ENCODE measurements at regions not wholly inside any gene's neighbourhood (a gene's known extent, or its start where the extent isn't known, plus 50 kb on each side); places are given as distances from the start of the nearest gene placed in this dataset.

DNA sequence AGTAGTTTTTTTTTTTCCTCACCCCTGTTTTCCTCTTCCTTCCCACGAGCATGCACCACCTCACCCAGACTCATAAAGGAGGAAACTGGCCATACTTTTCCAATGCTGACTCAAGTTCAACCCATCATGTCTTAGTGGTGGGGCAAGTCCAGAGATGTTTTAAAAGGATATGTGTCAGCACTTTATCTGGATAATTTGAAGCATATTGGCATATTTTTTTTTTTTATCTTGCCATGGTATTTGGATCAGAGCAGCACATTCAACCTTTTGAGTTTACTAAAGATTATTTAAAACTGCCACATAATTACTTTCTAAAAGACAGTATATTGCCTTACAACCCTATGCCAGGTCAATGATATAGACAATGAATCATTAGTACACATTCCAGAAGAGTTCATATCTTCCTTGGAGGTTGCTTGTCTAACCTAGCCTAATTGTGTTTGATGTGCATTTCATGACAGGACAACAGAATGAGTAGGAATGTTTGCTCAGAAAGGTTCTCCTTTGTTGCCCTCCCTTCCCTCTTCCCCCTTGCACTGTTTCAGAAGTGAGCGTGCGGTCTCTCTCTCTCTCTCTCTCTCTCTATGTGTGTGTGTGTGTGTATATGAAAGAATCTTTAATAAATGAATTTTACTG is 950.7 kb upstream of the FAM98A start:
- Histone ChIP-seq H3K4me1 (no peaks in the 10 kb centered on the region), H3K27me3 (no peaks in the 10 kb centered on the region), H3K27ac (no peak overlapping the region), H3K9me3 (peaks cover 0 to 32% (median 0%) of the 10 kb centered on the region in 4 donors), H3K36me3 (no peaks in the 10 kb centered on the region), H3K4me3 (no peak overlapping the region)
- DNase-seq (ENCODE audit: low spot score in 2 of 2), result no peak
- TF ChIP-seq POLR2A (IDR thresholded peaks at IDR 0.05) (no peak), EP300 (IDR thresholded peaks at IDR 0.05) (no peak)
- TF ChIP-seq, protein P1, sequence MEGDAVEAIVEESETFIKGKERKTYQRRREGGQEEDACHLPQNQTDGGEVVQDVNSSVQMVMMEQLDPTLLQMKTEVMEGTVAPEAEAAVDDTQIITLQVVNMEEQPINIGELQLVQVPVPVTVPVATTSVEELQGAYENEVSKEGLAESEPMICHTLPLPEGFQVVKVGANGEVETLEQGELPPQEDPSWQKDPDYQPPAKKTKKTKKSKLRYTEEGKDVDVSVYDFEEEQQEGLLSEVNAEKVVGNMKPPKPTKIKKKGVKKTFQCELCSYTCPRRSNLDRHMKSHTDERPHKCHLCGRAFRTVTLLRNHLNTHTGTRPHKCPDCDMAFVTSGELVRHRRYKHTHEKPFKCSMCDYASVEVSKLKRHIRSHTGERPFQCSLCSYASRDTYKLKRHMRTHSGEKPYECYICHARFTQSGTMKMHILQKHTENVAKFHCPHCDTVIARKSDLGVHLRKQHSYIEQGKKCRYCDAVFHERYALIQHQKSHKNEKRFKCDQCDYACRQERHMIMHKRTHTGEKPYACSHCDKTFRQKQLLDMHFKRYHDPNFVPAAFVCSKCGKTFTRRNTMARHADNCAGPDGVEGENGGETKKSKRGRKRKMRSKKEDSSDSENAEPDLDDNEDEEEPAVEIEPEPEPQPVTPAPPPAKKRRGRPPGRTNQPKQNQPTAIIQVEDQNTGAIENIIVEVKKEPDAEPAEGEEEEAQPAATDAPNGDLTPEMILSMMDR (IDR thresholded peaks at IDR 0.05), result no peak
- WGBS, 2 donors, result 84 to 93% methylated on average over 3 of the region's 3 CpGs

DNA sequence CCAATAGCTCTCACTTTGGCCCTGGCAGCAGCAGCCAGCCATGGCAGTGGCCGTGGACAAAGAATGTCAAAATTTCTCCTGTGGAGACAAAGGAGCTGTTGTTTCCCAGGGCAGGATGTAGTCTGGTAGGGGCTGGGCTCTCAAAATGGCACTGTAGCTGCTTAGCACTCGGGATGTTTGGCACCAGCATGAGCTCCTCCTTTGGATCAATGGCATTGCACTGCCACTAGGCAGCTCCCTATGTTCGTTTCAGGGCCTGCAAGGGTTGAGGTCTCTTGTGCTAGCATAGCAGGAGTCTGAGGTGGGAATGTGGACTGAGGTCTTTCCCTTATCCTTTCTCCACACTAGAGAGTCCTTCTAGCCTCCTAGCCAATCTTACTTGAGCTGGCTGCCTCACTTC is 948.8 kb upstream of the FAM98A start:
- Histone ChIP-seq H3K9me3 (peaks cover 0 to 29% (median 0%) of the 10 kb centered on the region in 4 donors), H3K27me3 (no peaks in the 10 kb centered on the region), H3K36me3 (no peaks in the 10 kb centered on the region), H3K4me1 (no peaks in the 10 kb centered on the region), H3K4me3 (no peak overlapping the region), H3K27ac (no peak overlapping the region)
- no peak for DNase-seq (ENCODE audit: low spot score in 2 of 2)
- 52 to 58% methylated on average over 3 of the region's 3 CpGs for WGBS, 2 donors
- TF ChIP-seq EP300 (IDR thresholded peaks at IDR 0.05) (no peak), POLR2A (IDR thresholded peaks at IDR 0.05) (no peak)
- TF ChIP-seq, protein P1 (IDR thresholded peaks at IDR 0.05), result no peak

DNA sequence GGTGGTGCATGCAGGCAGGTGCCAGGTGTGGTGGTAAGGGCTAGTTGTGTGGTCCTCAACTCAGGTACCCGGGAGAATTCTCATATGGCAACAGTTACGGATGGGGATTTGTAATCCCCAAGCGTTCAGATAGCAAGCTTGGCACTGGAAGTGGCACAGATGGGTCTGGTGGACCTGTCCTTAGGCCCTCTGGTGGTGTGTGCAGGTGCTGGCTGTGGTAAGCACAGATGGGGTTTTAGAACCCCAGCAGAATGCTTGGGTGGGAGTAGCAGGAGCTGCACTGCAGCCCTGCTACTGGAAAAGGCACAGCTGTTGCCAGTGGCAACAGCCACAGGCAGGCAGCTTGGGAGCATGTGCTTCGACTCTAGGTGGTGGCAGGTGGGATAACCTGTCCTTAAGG is 948.2 kb upstream of the FAM98A start:
- 86% methylated on average over 1 to 4 of the region's 4 CpGs for WGBS, 2 donors
- DNase-seq (ENCODE audit: low spot score in 2 of 2), result no peak
- Histone ChIP-seq H3K4me3 (no peak overlapping the region), H3K36me3 (no peaks in the 10 kb centered on the region), H3K4me1 (no peaks in the 10 kb centered on the region), H3K27ac (no peak overlapping the region), H3K9me3 (peaks cover 0 to 29% (median 0%) of the 10 kb centered on the region in 4 donors), H3K27me3 (no peaks in the 10 kb centered on the region)
- TF ChIP-seq POLR2A (IDR thresholded peaks at IDR 0.05) (no peak), EP300 (IDR thresholded peaks at IDR 0.05) (no peak)
- TF ChIP-seq, protein P1 (IDR thresholded peaks at IDR 0.05), result no peak

DNA sequence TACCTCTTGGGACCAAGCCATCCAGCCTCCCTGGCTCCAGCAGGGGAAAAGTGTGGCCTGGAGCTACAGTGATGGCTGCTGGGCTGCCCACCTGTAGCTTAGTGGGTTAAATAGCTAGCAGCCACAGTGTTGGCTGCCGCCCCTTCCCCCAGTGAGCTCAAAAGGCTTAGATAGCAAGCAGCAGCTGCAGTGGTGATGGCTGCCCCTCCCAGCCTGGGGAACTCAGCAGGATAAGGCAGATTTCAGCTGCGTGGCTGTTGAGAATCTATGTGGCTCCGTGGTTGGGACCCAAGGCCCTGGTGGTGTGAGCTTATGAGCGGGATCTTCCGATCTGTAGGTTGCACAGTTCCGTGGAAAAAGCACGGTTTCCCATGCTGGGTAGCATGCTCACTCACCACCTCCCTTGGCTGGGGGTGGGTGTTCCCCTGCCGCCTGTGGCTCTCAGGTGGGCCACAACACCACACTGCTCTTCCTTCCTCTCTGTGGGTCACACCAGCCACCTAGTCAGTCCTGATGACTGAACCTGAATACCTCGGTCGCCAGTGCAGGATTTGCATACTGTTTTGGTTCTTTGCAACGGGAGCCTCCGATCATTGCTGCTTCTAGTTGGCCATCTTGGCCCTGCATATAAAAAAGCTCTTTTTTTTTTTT is 946.5 kb upstream of the FAM98A start:
- Histone ChIP-seq H3K27ac (no peak overlapping the region), H3K36me3 (no peaks in the 10 kb centered on the region), H3K27me3 (no peaks in the 10 kb centered on the region), H3K9me3 (peaks cover 0 to 37% (median 0%) of the 10 kb centered on the region in 4 donors), H3K4me1 (no peaks in the 10 kb centered on the region), H3K4me3 (no peak overlapping the region)
- TF ChIP-seq EP300 (IDR thresholded peaks at IDR 0.05) (no peak), POLR2A (IDR thresholded peaks at IDR 0.05) (no peak)
- TF ChIP-seq, protein P1 (IDR thresholded peaks at IDR 0.05), result no peak
- 90% methylated on average over 12 of the region's 12 CpGs for WGBS, 2 donors
- no peak for DNase-seq (ENCODE audit: low spot score in 2 of 2)

DNA sequence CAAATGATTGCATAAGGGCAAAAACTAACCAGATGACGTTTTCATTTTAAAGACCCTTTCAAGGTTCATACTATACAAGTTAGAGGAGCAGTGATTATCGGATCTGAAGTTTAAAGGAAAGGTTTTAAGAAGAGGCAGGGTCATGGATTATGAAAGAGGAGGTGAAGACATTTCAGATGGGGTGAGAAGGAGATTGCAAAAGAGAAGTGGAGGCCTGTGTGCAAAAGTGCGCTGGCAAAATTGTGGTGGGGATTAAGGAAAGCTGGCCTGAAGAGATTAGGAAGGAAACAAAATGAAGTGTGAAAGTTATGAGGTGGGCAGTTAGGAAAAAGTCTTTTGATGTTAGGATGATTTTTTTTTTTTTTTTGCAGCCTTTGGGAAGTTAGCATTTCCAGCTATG is 935.7 kb upstream of the FAM98A start:
- no peak for TF ChIP-seq EP300 (IDR thresholded peaks at IDR 0.05)
- TF ChIP-seq, protein P1 (IDR thresholded peaks at IDR 0.05), result no peak
- TF ChIP-seq POLR2A (IDR thresholded peaks at IDR 0.05), result no peak
- WGBS, 2 donors, result 39 to 50% methylated on average over 3 of the region's 3 CpGs
- DNase-seq (ENCODE audit: low spot score in 2 of 2), result no peak
- Histone ChIP-seq H3K4me1 (no peaks in the 10 kb centered on the region), H3K27me3 (no peaks in the 10 kb centered on the region), H3K4me3 (no peak overlapping the region), H3K36me3 (no peaks in the 10 kb centered on the region), H3K9me3 (peaks cover 0 to 4% (median 0%) of the 10 kb centered on the region in 4 donors), H3K27ac (no peak overlapping the region)

Measured in tibial nerve (tissue), 4 donors.